Amniotic stem cell (primary cell): ENCODE measurements at regions not wholly inside any gene's neighbourhood (a gene's known extent, or its start where the extent isn't known, plus 50 kb on each side); places are given as distances from the start of the nearest gene placed in this dataset.

Experiments used
- DNase-seq: peaks from one replicate; lab custom pipeline; 2025; lab: John Stamatoyannopoulos, UW

GRCh38 chr1:29868944-29869343 is 632.6 kb downstream of the PTPRU start:
- DNase-seq, result no peak

GRCh38 chr1:29868096-29868495 is 631.8 kb downstream of the PTPRU start:
- no peak for DNase-seq

GRCh38 chr1:29865051-29865450 is 628.7 kb downstream of the PTPRU start:
- DNase-seq, result no peak

GRCh38 chr1:29864431-29865022 is 628.2 kb downstream of the PTPRU start:
- no peak for DNase-seq

GRCh38 chr1:29861922-29862321 is 625.6 kb downstream of the PTPRU start:
- DNase-seq, result no peak

- DNase-seq, result no peak
Observed at GRCh38 chr1:29861446-29861845, 625.1 kb downstream of the PTPRU start.

GRCh38 chr1:29860681-29861080 is 624.4 kb downstream of the PTPRU start:
- DNase-seq, result no peak

- DNase-seq, result no peak
Observed at GRCh38 chr1:29860056-29860455, 623.7 kb downstream of the PTPRU start.

GRCh38 chr1:29859126-29859525 is 622.8 kb downstream of the PTPRU start:
- no peak for DNase-seq

- no peak for DNase-seq
Observed at GRCh38 chr1:29858646-29859045, 622.3 kb downstream of the PTPRU start.

GRCh38 chr1:29856340-29857114 is 620.2 kb downstream of the PTPRU start:
- DNase-seq, result no peak

- DNase-seq, result no peak
Observed at GRCh38 chr1:29855561-29856160, 619.3 kb downstream of the PTPRU start.

- no peak for DNase-seq
Observed at GRCh38 chr1:29854700-29855276, 618.5 kb downstream of the PTPRU start.

- no peak for DNase-seq
Observed at GRCh38 chr1:29853716-29854330, 617.5 kb downstream of the PTPRU start.

GRCh38 chr1:29852248-29852647 is 615.9 kb downstream of the PTPRU start:
- DNase-seq, result no peak

- DNase-seq, result no peak
Observed at GRCh38 chr1:29851691-29852090, 615.4 kb downstream of the PTPRU start.

- DNase-seq, result no peak
Observed at GRCh38 chr1:29849991-29850757, 613.9 kb downstream of the PTPRU start.

GRCh38 chr1:29849038-29849750 is 612.9 kb downstream of the PTPRU start:
- DNase-seq, result no peak

- no peak for DNase-seq
Observed at GRCh38 chr1:29845910-29846309, 609.6 kb downstream of the PTPRU start.

GRCh38 chr1:29842130-29842529 is 605.8 kb downstream of the PTPRU start:
- DNase-seq, result no peak

- no peak for DNase-seq
Observed at GRCh38 chr1:29839726-29840125, 603.4 kb downstream of the PTPRU start.
